Osteocyte (in vitro differentiated cells): ENCODE measurements at regions not wholly inside any gene's neighbourhood (a gene's known extent, or its start where the extent isn't known, plus 50 kb on each side); places are given as distances from the start of the nearest gene placed in this dataset.
A peak's percentile ranks its signal among the peaks of the same experiment; 100 is the strongest.

Experiments used
- DNase-seq: peaks from one replicate; pipeline ENCODE4 v3.0.0; 2021; ENCODE audit warnings: mixed read lengths; ENCODE audit not compliant: unreplicated experiment; ENCODE audit errors: extremely low spot score
- H3K27ac Mint-ChIP-seq: one replicate; pipeline ENCODE4 v1.8.0; 2021; ENCODE audit warnings: mild to moderate bottlenecking, mixed read lengths; ENCODE audit not compliant: unreplicated experiment
- H3K27me3 Mint-ChIP-seq: one replicate; pipeline ENCODE4 v1.8.0; 2021; ENCODE audit warnings: mixed read lengths; ENCODE audit not compliant: unreplicated experiment
- H3K36me3 Mint-ChIP-seq: one replicate; pipeline ENCODE4 v1.8.0; 2021; ENCODE audit warnings: mixed read lengths; ENCODE audit not compliant: unreplicated experiment
- H3K4me1 Mint-ChIP-seq: one replicate; pipeline ENCODE4 v1.8.0; 2021; ENCODE audit warnings: mixed read lengths; ENCODE audit not compliant: unreplicated experiment
- H3K4me3 Mint-ChIP-seq: one replicate; pipeline ENCODE4 v1.8.0; 2021; ENCODE audit warnings: mild to moderate bottlenecking, moderate library complexity, mixed read lengths; ENCODE audit not compliant: unreplicated experiment
- H3K9me3 Mint-ChIP-seq: one replicate; pipeline ENCODE4 v1.8.0; 2021; ENCODE audit warnings: mixed read lengths; ENCODE audit not compliant: unreplicated experiment
- TF ChIP-seq, protein P1 (sequence below): fragments of 200-600 bp; sonication (generic); IDR thresholded peaks from 2 replicates; pipeline ENCODE4 v1.5.0; 2021; ENCODE audit warnings: antibody characterized with exemption, mild to moderate bottlenecking, moderate library complexity

DNA sequence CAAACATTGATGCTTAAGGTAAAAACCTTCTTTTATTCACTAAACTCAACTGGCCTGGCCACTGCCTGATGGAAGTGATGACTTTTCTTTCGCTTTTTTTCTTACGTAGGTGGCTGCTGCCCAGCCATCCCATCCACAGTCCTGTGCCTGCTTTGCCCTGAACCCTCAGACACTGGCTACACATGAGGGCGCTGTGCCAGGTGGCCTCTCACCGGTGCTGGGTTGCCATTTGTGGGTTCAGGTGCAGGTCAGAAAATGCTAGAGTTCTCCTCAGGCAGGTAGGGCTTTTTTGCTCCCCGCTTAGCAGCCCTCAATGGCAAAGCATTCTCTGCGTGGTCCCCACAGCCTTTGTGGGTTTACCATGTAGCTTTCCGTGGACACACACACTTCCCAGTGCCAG lies 88.3 kb upstream of the PRR23E start:
- Mint-ChIP-seq H3K27me3 (peaks cover 16% of the 10 kb centered on the region), H3K36me3 (no peaks in the 10 kb centered on the region), H3K4me1 (no peaks in the 10 kb centered on the region), H3K9me3 (no peaks in the 10 kb centered on the region), H3K4me3 (no peak overlapping the region), H3K27ac (no peak overlapping the region)
- TF ChIP-seq, protein P1, sequence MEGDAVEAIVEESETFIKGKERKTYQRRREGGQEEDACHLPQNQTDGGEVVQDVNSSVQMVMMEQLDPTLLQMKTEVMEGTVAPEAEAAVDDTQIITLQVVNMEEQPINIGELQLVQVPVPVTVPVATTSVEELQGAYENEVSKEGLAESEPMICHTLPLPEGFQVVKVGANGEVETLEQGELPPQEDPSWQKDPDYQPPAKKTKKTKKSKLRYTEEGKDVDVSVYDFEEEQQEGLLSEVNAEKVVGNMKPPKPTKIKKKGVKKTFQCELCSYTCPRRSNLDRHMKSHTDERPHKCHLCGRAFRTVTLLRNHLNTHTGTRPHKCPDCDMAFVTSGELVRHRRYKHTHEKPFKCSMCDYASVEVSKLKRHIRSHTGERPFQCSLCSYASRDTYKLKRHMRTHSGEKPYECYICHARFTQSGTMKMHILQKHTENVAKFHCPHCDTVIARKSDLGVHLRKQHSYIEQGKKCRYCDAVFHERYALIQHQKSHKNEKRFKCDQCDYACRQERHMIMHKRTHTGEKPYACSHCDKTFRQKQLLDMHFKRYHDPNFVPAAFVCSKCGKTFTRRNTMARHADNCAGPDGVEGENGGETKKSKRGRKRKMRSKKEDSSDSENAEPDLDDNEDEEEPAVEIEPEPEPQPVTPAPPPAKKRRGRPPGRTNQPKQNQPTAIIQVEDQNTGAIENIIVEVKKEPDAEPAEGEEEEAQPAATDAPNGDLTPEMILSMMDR = no peak
- DNase-seq = no peak

- peaks cover 23% of the 10 kb centered on the region for H3K27me3 Mint-ChIP-seq
- no peak overlapping the region for H3K27ac Mint-ChIP-seq
- DNase-seq = peak; percentile 76
- H3K36me3 Mint-ChIP-seq = no peaks in the 10 kb centered on the region
- no peaks in the 10 kb centered on the region for H3K9me3 Mint-ChIP-seq
- H3K4me3 Mint-ChIP-seq = no peak overlapping the region
- no peaks in the 10 kb centered on the region for H3K4me1 Mint-ChIP-seq
- TF ChIP-seq, protein P1 = no peak
Measured at GRCh38 chr3:127105587-127105986, 87.3 kb upstream of the PRR23E start.

DNA sequence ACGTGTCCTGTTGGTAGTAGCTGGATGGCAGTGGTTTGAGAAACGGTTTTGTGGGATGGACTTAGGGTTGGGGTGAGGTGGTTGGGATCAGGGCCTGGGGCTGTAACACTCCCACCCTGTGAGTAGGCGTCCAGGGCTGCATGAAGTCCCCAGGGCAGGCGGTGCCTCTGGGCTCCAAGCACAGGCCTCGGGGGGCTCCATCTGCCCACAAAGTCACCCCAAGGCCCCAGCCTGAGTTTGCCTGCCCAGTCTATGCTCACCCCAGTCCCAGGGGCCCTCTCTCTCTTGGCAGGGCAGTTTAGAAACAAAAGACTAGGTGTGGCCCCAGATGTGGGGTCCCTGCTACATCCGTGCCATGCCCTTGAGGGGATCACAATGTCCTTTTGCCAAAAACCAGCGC lies 86.9 kb upstream of the PRR23E start:
- TF ChIP-seq, protein P1 = no peak
- Mint-ChIP-seq H3K27me3 (peaks cover 25% of the 10 kb centered on the region), H3K27ac (no peak overlapping the region), H3K9me3 (no peaks in the 10 kb centered on the region), H3K4me1 (no peaks in the 10 kb centered on the region), H3K4me3 (no peak overlapping the region), H3K36me3 (no peaks in the 10 kb centered on the region)
- peak; percentile 76 for DNase-seq

- no peaks in the 10 kb centered on the region for H3K4me1 Mint-ChIP-seq
- H3K4me3 Mint-ChIP-seq = no peak overlapping the region
- TF ChIP-seq, protein P1 = no peak
- peak; percentile 80 for DNase-seq
- H3K36me3 Mint-ChIP-seq = no peaks in the 10 kb centered on the region
- peaks cover 26% of the 10 kb centered on the region for H3K27me3 Mint-ChIP-seq
- H3K9me3 Mint-ChIP-seq = no peaks in the 10 kb centered on the region
- no peak overlapping the region for H3K27ac Mint-ChIP-seq
Measured at GRCh38 chr3:127106456-127106855, 86.5 kb upstream of the PRR23E start.

DNA sequence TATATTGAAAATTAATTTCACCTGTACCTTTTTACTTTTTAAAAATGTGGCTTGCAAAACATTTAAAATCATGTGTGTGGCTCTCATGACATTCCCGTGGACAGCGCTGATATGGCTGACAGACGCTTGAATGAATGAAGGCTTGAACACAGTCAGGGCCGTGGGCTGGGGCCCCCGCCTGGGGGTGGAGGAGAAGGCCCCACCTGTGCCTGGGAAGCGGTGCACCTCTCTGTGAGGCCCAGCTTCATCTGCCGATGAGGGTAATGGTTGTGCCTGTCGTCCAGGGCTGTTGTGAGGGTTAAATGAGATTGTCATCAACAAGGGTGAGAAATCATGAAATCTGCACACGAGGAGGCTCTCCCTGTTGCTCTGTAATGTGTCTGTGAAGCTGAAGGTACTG lies 85.9 kb upstream of the PRR23E start:
- Mint-ChIP-seq H3K27me3 (peaks cover 26% of the 10 kb centered on the region), H3K27ac (no peak overlapping the region), H3K4me3 (no peak overlapping the region), H3K4me1 (no peaks in the 10 kb centered on the region), H3K36me3 (no peaks in the 10 kb centered on the region), H3K9me3 (no peaks in the 10 kb centered on the region)
- peak; percentile 73 for DNase-seq
- TF ChIP-seq, protein P1 = no peak
